A549 (cell line): ENCODE measurements at regions not wholly inside any gene's neighbourhood (a gene's known extent, or its start where the extent isn't known, plus 50 kb on each side); places are given as distances from the start of the nearest gene placed in this dataset.

Experiments
- CBX2 ChIP-seq: fragments of 200-600 bp; sonication (generic); IDR thresholded peaks from 2 replicates; pipeline ENCODE4 v1.6.1; 2016; ENCODE audit warnings: low read depth, mild to moderate bottlenecking, borderline replicate concordance
- CHD2 ChIP-seq: fragments of 150-350 bp; IDR thresholded peaks from 2 replicates; pipeline ENCODE4 v1.6.1; 2014; ENCODE audit warnings: low read length; ENCODE audit not compliant: partially characterized antibody
- EHMT2 ChIP-seq: fragments of 200-600 bp; sonication (generic); IDR thresholded peaks from 2 replicates; pipeline ENCODE4 v1.6.1; 2016; ENCODE audit warnings: antibody characterized with exemption, low read depth, mild to moderate bottlenecking, moderate library complexity
- EP300 ChIP-seq, 2 experiments: fragments of >200 bp; sonication (Bioruptor Twin); formaldehyde crosslinking; IDR thresholded peaks; 2 replicates in 1 of 2; 3 replicates in 1 of 2; pipeline ENCODE4 v1.6.1; 2016 to 2017
- JUNB ChIP-seq: fragments of >200 bp; sonication (Bioruptor Twin); formaldehyde crosslinking; IDR thresholded peaks from 2 replicates; pipeline ENCODE4 v1.6.1; 2016
- PHF8 ChIP-seq: fragments of 200-600 bp; sonication (generic); IDR thresholded peaks from 2 replicates; pipeline ENCODE4 v1.6.1; 2016; ENCODE audit warnings: low read depth, mild to moderate bottlenecking, antibody characterized with exemption, moderate library complexity, borderline replicate concordance
- POLR2A ChIP-seq: IDR thresholded peaks from 2 replicates; pipeline ENCODE4 v1.6.1; 2012; ENCODE audit warnings: mild to moderate bottlenecking, low read length
- SMC3 ChIP-seq: fragments of >200 bp; sonication (Bioruptor Twin); formaldehyde crosslinking; IDR thresholded peaks from 3 replicates; pipeline ENCODE4 v1.6.1; 2018; ENCODE audit warnings: inconsistent platforms
- TF ChIP-seq, protein P1 (sequence below): fragments of >200 bp; sonication (Bioruptor Twin); formaldehyde crosslinking; IDR thresholded peaks from 3 replicates; pipeline ENCODE4 v1.5.1; 2016
- TF ChIP-seq, protein P2 (sequence below): IDR thresholded peaks from 2 replicates; pipeline ENCODE4 v1.6.1; 2012

DNA sequence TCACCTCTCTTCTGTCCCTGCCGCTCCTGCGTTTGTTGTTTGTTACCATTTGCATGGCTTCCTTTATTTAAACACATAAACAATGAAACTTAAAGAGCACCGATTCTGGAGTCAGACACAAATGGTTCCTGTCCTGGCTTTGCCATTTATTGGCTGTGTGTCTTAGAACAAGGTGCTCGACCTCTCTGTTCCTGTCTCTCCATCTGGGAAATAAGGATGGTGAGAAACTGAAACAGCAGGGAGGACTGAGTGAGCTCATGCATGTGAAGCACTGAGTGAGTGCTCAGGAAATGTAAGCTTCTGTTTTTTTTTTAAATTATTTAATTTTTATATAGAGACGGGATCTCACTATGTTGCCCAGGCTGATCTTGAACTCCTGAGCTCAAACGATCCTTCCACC is 148.2 kb upstream of the WNT4 start:
- TF ChIP-seq EHMT2 (no peak), EP300 (IDR thresholded peaks at IDR 0.05) (no peak), POLR2A (no peak), SMC3 (no peak), CHD2 (no peak), PHF8 (no peak), CBX2 (no peak), JUNB (no peak)
- TF ChIP-seq, protein P1, sequence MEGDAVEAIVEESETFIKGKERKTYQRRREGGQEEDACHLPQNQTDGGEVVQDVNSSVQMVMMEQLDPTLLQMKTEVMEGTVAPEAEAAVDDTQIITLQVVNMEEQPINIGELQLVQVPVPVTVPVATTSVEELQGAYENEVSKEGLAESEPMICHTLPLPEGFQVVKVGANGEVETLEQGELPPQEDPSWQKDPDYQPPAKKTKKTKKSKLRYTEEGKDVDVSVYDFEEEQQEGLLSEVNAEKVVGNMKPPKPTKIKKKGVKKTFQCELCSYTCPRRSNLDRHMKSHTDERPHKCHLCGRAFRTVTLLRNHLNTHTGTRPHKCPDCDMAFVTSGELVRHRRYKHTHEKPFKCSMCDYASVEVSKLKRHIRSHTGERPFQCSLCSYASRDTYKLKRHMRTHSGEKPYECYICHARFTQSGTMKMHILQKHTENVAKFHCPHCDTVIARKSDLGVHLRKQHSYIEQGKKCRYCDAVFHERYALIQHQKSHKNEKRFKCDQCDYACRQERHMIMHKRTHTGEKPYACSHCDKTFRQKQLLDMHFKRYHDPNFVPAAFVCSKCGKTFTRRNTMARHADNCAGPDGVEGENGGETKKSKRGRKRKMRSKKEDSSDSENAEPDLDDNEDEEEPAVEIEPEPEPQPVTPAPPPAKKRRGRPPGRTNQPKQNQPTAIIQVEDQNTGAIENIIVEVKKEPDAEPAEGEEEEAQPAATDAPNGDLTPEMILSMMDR, result no peak
- TF ChIP-seq, protein P2, sequence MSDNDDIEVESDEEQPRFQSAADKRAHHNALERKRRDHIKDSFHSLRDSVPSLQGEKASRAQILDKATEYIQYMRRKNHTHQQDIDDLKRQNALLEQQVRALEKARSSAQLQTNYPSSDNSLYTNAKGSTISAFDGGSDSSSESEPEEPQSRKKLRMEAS, result no peak
